ENCODE measurements at regions not wholly inside any gene's neighbourhood (a gene's known extent, or its start where the extent isn't known, plus 50 kb on each side); places are given as distances from the start of the nearest gene placed in this dataset.

- TF ChIP-seq CTCF (IDR thresholded peaks at IDR 0.05) (no peak), POLR2A (IDR thresholded peaks at IDR 0.05) (no peak), EP300 (IDR thresholded peaks at IDR 0.05) (no peak)
Observed at GRCh38 chr3:156030723-156031122, 89.7 kb upstream of the KCNAB1 start.
